Fibroblast of peridontal ligament (primary cell): ENCODE measurements at regions not wholly inside any gene's neighbourhood (a gene's known extent, or its start where the extent isn't known, plus 50 kb on each side); places are given as distances from the start of the nearest gene placed in this dataset.
A peak's percentile ranks its signal among the peaks of the same experiment; 100 is the strongest.

ENCODE experiments used
- DNase-seq: peaks from one replicate; pipeline ENCODE4 v3.0.0-alpha.2; 2010; ENCODE audit errors: extremely low read depth

- DNase-seq: no peak
Measured at GRCh38 chr4:20447103-20447502, 195.4 kb downstream of the SLIT2 start.

GRCh38 chr4:20451986-20452385 is 200.3 kb downstream of the SLIT2 start:
- DNase-seq: no peak

GRCh38 chr4:20454515-20454914 is 202.8 kb downstream of the SLIT2 start:
- DNase-seq: no peak

GRCh38 chr4:20456407-20456806 is 204.7 kb downstream of the SLIT2 start:
- no peak for DNase-seq

- DNase-seq: peak; percentile 30
Measured at GRCh38 chr4:20462426-20463175, 210.9 kb downstream of the SLIT2 start.

GRCh38 chr4:20463176-20463430 is 211.4 kb downstream of the SLIT2 start:
- DNase-seq: no peak

GRCh38 chr4:20464381-20464780 is 212.7 kb downstream of the SLIT2 start:
- peak; percentile 58 for DNase-seq

GRCh38 chr4:20474119-20474518 is 222.4 kb downstream of the SLIT2 start:
- peak; percentile 59 for DNase-seq

- no peak for DNase-seq
Measured at GRCh38 chr4:20478412-20478811, 221.8 kb upstream of the PACRGL start.

- no peak for DNase-seq
Measured at GRCh38 chr4:20480165-20480947, 219.9 kb upstream of the PACRGL start.

- DNase-seq: peak; percentile 63
Measured at GRCh38 chr4:20483416-20483815, 216.8 kb upstream of the PACRGL start.

- no peak for DNase-seq
Measured at GRCh38 chr4:20486433-20486832, 213.8 kb upstream of the PACRGL start.

GRCh38 chr4:20487446-20487845 is 212.8 kb upstream of the PACRGL start:
- DNase-seq: peak; percentile 42

GRCh38 chr4:20487852-20488251 is 212.4 kb upstream of the PACRGL start:
- DNase-seq: peak; percentile 43

GRCh38 chr4:20490734-20491133 is 209.5 kb upstream of the PACRGL start:
- DNase-seq: no peak

- peak; percentile 74 for DNase-seq
Measured at GRCh38 chr4:20493761-20494353, 206.4 kb upstream of the PACRGL start.

GRCh38 chr4:20496068-20496467 is 204.2 kb upstream of the PACRGL start:
- peak; percentile 30 for DNase-seq

- DNase-seq: no peak
Measured at GRCh38 chr4:20504146-20504545, 196.1 kb upstream of the PACRGL start.

GRCh38 chr4:20505927-20506326 is 194.3 kb upstream of the PACRGL start:
- no peak for DNase-seq

- peak; percentile 90 for DNase-seq
Measured at GRCh38 chr4:20506827-20507226, 193.4 kb upstream of the PACRGL start.

GRCh38 chr4:20509315-20509714 is 190.9 kb upstream of the PACRGL start:
- no peak for DNase-seq

- no peak for DNase-seq
Measured at GRCh38 chr4:20512033-20512792, 188.0 kb upstream of the PACRGL start.
